Osteocyte (in vitro differentiated cells): ENCODE measurements at regions not wholly inside any gene's neighbourhood (a gene's known extent, or its start where the extent isn't known, plus 50 kb on each side); places are given as distances from the start of the nearest gene placed in this dataset.

Experiments used
- DNase-seq: peaks from one replicate; pipeline ENCODE4 v3.0.0; 2021; ENCODE audit warnings: mixed read lengths; ENCODE audit not compliant: unreplicated experiment; ENCODE audit errors: extremely low spot score
- H3K27ac Mint-ChIP-seq: one replicate; pipeline ENCODE4 v1.8.0; 2021; ENCODE audit warnings: mild to moderate bottlenecking, mixed read lengths; ENCODE audit not compliant: unreplicated experiment
- H3K27me3 Mint-ChIP-seq: one replicate; pipeline ENCODE4 v1.8.0; 2021; ENCODE audit warnings: mixed read lengths; ENCODE audit not compliant: unreplicated experiment
- H3K36me3 Mint-ChIP-seq: one replicate; pipeline ENCODE4 v1.8.0; 2021; ENCODE audit warnings: mixed read lengths; ENCODE audit not compliant: unreplicated experiment
- H3K4me1 Mint-ChIP-seq: one replicate; pipeline ENCODE4 v1.8.0; 2021; ENCODE audit warnings: mixed read lengths; ENCODE audit not compliant: unreplicated experiment
- H3K4me3 Mint-ChIP-seq: one replicate; pipeline ENCODE4 v1.8.0; 2021; ENCODE audit warnings: mild to moderate bottlenecking, moderate library complexity, mixed read lengths; ENCODE audit not compliant: unreplicated experiment
- H3K9me3 Mint-ChIP-seq: one replicate; pipeline ENCODE4 v1.8.0; 2021; ENCODE audit warnings: mixed read lengths; ENCODE audit not compliant: unreplicated experiment
- TF ChIP-seq, protein P1 (sequence below): fragments of 200-600 bp; sonication (generic); IDR thresholded peaks from 2 replicates; pipeline ENCODE4 v1.5.0; 2021; ENCODE audit warnings: antibody characterized with exemption, mild to moderate bottlenecking, moderate library complexity

DNA sequence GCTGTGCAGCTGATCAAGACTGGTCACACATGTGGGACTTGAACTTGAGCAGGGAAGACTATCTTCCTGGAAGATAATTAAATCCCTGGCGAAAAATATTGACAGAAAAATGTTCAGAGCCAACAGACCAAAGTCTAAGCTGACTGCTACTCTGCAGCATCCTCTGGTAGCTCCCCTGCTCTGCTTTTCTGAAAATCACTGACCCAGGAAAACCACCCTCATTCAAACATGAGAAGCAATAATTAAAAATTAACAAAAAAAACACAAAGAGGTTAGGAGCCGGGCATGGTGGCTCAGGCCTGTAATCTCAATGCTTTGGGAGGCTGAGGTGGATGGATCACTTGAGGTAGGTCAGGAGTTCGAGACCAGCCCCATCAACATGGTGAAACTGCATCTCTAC, 151.9 kb downstream of the SCG2 start:
- H3K4me3 Mint-ChIP-seq, result no peak overlapping the region
- no peaks in the 10 kb centered on the region for H3K27me3 Mint-ChIP-seq
- TF ChIP-seq, protein P1, sequence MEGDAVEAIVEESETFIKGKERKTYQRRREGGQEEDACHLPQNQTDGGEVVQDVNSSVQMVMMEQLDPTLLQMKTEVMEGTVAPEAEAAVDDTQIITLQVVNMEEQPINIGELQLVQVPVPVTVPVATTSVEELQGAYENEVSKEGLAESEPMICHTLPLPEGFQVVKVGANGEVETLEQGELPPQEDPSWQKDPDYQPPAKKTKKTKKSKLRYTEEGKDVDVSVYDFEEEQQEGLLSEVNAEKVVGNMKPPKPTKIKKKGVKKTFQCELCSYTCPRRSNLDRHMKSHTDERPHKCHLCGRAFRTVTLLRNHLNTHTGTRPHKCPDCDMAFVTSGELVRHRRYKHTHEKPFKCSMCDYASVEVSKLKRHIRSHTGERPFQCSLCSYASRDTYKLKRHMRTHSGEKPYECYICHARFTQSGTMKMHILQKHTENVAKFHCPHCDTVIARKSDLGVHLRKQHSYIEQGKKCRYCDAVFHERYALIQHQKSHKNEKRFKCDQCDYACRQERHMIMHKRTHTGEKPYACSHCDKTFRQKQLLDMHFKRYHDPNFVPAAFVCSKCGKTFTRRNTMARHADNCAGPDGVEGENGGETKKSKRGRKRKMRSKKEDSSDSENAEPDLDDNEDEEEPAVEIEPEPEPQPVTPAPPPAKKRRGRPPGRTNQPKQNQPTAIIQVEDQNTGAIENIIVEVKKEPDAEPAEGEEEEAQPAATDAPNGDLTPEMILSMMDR, result no peak
- peaks cover 4% of the 10 kb centered on the region for H3K4me1 Mint-ChIP-seq
- H3K27ac Mint-ChIP-seq, result no peak overlapping the region
- H3K36me3 Mint-ChIP-seq, result no peaks in the 10 kb centered on the region
- DNase-seq, result no peak
- peaks cover 11% of the 10 kb centered on the region for H3K9me3 Mint-ChIP-seq

DNA sequence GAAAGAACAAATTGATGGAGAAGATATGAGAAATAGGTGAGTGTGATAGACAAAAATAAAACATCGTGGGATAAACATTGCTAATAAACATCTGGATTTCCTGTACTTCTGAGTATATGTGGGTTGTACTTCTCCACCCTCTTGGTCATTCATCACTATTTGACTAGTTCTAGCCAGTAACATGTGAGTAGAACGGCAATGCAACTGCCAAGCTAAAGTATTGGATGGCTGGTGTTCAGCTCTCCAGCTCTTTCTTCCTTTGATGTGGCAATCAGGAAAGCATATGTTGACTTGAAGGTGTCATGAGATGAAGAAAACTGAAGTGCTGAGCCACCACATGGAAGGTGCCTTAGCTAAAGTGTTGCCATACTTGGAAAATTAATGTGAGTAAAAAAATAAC, 144.9 kb downstream of the SCG2 start:
- no peak for DNase-seq
- no peaks in the 10 kb centered on the region for H3K27me3 Mint-ChIP-seq

DNA sequence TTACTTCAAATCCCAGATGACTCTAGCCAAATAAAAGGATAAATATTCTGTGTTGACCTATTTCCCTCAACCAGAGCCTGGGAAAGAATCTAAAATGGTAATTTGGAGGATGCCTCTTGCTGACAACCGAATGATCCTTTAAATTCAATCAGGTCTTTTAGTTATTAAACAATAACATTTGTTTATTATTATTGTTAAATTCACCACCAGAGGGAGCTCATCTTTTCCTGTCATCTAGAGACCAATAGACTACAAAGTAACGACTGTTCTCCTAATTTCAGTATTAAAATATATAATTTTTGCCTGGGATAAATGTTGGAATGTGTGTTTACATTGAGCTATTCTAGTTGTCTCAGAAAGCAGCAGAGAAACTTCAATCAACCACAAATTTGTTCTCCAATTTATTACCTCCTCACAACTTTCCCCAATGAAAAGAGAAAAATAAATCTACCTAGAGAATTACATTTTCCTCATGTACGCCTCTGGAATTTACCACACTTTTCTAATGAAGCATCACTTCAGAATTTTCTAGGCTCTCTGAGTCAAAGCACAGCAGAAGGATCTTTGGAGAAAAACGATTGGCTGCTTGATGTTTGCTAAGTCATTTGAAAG, 142.7 kb downstream of the SCG2 start:
- H3K27me3 Mint-ChIP-seq, result no peaks in the 10 kb centered on the region
- no peaks in the 10 kb centered on the region for H3K36me3 Mint-ChIP-seq
- no peak overlapping the region for H3K4me3 Mint-ChIP-seq
- peaks cover 16% of the 10 kb centered on the region for H3K9me3 Mint-ChIP-seq
- no peak overlapping the region for H3K27ac Mint-ChIP-seq
- TF ChIP-seq, protein P1, result peak; percentile 58
- H3K4me1 Mint-ChIP-seq, result peaks cover 16% of the 10 kb centered on the region
- DNase-seq, result no peak

More for the DNA sequence above, 144.9 kb downstream of the SCG2 start:
- no peaks in the 10 kb centered on the region for H3K36me3 Mint-ChIP-seq
- peaks cover 11% of the 10 kb centered on the region for H3K9me3 Mint-ChIP-seq
- TF ChIP-seq, protein P1, result no peak
- no peak overlapping the region for H3K4me3 Mint-ChIP-seq
- peaks cover 16% of the 10 kb centered on the region for H3K4me1 Mint-ChIP-seq
- H3K27ac Mint-ChIP-seq, result no peak overlapping the region

DNA sequence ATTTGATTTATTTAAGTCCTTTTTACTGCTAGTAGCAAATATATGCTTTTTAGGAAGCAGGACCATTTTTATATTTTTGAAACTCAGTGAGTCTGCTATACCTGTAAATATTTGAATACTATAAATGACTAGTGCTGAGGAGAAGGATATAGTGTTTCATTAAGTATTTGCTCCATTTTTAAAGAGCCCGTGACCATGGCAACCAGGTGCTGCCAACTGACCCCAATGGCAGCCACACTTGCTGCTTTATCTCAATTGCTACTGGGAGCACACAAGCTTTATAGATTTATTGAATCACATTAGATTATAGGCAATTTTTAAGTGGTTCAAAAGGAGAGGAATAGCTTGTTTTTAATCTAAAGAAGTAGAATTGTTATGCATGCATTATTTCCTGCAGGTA, 142.0 kb downstream of the SCG2 start:
- Mint-ChIP-seq H3K9me3 (peaks cover 16% of the 10 kb centered on the region), H3K4me1 (peaks cover 16% of the 10 kb centered on the region), H3K27ac (peak overlapping the region; percentile 72), H3K4me3 (no peak overlapping the region), H3K27me3 (no peaks in the 10 kb centered on the region), H3K36me3 (no peaks in the 10 kb centered on the region)
- no peak for DNase-seq
- TF ChIP-seq, protein P1, result no peak

DNA sequence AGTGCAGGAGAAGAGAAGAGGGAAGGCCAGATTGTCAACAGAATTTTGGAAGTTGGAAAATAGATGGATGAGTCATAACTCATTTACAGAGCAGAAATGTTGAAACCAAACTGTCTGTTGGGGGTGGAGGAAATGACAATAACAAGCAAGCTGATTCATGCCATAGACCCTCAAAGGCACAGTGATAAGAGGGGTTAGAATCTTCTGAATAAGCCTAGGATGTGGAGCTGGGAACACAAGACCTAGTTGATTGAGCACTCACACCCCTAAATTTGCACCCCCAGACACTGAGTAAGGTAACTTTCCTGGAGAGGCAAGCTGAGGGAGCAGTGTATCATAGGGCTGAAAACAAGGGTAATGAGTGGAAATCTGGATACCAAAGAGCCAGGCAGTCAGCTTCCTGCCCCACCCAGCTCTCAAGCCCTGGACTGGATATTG, 141.4 kb downstream of the SCG2 start:
- Mint-ChIP-seq H3K27me3 (no peaks in the 10 kb centered on the region), H3K27ac (peak overlapping the region; percentile 72), H3K36me3 (no peaks in the 10 kb centered on the region), H3K9me3 (peaks cover 16% of the 10 kb centered on the region), H3K4me3 (no peak overlapping the region), H3K4me1 (peaks cover 21% of the 10 kb centered on the region)
- TF ChIP-seq, protein P1, result no peak
- DNase-seq, result no peak
